ENCODE measurements at regions not wholly inside any gene's neighbourhood (a gene's known extent, or its start where the extent isn't known, plus 50 kb on each side); places are given as distances from the start of the nearest gene placed in this dataset.

GRCh38 chr21:20646431-20647165 is 351.6 kb upstream of the NCAM2 start:
- no peak for DNase-seq (ENCODE audit: low read depth)

GRCh38 chr21:20647607-20648006 is 350.6 kb upstream of the NCAM2 start:
- DNase-seq (ENCODE audit: low read depth) = no peak

DNA sequence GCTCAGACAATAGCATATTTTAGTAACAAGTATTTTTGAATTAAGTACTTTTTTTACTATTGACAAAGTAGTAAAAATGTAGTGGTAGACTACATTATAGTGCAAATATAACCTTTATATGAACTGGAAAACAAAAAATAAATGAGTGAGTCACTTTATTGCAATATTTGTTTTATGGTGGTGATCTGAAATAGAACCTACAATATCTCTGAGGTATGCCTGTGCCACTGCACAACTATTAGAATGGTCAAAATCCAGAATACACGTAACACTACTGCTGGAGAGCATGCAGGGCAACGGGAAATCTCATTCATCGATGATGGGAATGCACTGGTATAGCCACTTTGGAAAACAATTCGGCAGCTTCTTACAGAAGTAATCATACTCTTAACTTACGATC is 349.0 kb upstream of the NCAM2 start:
- DNase-seq (ENCODE audit: low read depth) = no peak

- DNase-seq (ENCODE audit: low read depth) = no peak
Measured at GRCh38 chr21:20652846-20653245, 345.4 kb upstream of the NCAM2 start.

GRCh38 chr21:20661246-20661645 is 337.0 kb upstream of the NCAM2 start:
- DNase-seq (ENCODE audit: low read depth) = no peak

GRCh38 chr21:20661745-20662422 is 336.3 kb upstream of the NCAM2 start:
- DNase-seq (ENCODE audit: low read depth) = no peak

DNA sequence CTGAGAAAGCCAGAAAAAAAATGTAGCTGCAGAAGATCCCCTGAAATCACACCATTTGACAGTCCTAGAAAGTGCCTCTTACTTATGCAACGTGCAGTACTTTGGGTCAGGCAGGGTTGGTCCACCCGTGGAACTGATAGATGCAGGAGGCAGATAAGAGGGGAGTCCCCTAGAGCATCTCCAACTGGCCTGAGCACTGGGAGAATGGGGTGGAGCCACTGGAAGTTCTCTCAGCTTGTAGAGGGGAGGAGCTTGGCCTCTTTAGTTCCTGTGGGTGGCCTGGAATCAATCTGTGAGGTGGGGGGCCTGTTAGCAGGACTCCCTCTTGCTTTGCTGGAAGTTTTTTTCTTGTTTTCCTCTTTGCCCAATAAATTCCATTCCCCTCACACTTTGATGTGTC is 335.7 kb upstream of the NCAM2 start:
- DNase-seq (ENCODE audit: low read depth) = no peak

- no peak for DNase-seq (ENCODE audit: low read depth)
Measured at GRCh38 chr21:20667931-20668330, 330.3 kb upstream of the NCAM2 start.

GRCh38 chr21:20685475-20685874 is 312.7 kb upstream of the NCAM2 start:
- DNase-seq (ENCODE audit: low read depth) = no peak

DNA sequence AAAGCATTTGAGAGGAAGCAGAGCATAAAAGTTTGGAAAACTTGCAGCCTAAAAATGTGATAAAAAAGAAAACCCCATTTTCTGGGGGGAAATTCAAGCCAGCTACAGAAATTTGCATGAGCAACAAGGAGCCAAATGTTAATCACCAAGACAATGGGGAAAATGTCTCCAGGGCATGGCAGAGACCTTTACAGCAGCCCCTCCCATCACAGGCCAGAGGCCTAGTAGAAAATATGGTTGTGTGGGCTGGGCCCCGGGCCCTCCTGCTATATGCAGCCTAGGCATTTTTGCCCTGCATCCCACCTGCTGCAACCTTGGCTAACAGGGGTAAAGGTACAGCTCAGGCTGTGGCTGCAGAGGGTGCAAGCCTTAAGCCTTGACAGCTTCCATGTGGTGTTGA is 299.6 kb upstream of the NCAM2 start:
- DNase-seq (ENCODE audit: low read depth) = no peak

DNA sequence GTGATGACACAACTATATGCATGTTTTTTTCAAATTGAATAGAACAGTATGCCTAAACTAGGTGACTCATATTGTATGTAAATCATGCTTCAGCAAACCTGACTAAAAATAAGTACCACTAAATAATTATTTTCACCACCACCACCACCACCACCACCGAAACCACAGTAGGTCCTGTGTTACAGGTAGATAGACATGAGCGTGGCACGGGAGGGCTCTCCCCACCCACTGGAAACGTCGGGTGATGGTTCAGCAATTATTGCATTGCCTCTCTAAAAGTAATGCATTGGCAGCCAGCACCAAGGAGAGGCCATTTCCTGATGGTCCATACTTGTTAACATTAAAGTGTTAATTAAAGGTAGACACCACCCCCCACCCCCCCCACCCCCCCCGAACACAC is 297.0 kb upstream of the NCAM2 start:
- DNase-seq (ENCODE audit: low read depth) = no peak

DNA sequence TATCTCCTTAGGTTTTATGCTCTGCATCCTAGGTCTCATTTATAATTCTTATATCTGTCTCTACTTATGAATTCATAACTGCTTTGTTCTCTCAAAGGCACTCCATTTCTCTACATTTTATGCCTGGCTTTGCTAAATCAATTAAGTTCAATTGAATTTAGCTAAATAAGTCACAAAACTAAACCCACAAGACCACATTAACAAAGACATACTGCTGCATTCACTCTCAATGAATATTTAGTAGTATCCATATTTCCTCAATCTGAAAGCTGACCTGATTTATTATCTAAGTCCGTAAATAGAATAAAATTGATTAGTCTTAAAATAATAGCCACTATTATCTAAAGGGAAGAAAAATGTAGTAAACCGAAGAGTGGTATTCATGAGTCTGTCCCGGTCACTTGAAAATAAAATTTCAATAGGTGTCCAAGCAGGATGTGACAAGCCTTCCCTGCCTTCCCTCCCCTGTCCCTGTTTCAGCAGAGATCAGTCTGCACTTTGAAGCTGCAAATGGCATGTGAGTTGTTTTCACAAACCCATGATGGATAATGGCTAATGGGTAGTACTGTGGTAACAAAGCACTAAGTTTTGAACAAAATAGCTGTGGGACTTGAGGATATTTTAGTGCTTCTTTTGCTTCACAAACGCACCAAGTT is 295.0 kb upstream of the NCAM2 start:
- no peak for DNase-seq (ENCODE audit: low read depth)

- no peak for DNase-seq (ENCODE audit: low read depth)
Measured at GRCh38 chr21:20720623-20721022, 277.6 kb upstream of the NCAM2 start.

DNA sequence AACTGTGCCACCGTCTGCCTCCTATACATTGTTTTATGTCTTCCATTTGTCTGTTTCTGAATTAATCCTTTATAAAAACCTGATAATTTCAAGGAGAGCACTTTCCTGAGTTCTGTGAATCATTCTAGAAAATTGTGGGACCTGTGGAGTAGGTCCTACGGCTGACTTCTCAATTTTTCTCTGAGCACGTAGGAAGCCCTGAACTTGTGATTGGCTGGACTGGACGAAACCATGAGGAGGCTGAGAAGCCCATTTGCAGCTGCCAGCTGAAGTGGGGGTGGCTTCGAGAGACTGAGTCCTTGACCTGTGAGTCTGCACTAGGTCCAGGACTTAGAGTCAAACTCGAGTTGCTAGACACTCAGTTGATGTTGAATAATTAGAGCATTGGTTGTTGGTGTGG is 277.1 kb upstream of the NCAM2 start:
- no peak for DNase-seq (ENCODE audit: low read depth)

GRCh38 chr21:20728691-20729090 is 269.5 kb upstream of the NCAM2 start:
- DNase-seq (ENCODE audit: low read depth) = no peak

DNA sequence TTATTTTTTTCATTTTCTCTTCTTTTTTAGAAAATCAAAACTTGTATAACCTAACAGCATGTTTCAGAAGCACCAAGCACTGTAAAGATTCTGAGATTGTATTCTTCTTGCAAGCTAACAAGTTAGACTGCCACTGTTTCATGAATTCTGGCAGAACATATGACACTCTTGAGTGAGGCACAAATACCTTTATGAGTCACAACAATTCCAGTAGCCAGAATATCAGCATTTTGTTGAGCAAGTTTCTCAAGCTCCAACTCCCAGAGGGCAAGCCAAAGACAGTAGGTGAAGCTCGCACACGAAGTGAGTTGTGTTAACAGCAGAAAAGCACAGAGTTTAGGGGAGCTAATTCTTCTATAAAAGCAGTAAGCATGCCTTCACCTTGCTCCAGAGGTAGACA is 268.8 kb upstream of the NCAM2 start:
- DNase-seq (ENCODE audit: low read depth) = no peak

GRCh38 chr21:20730441-20730840 is 267.8 kb upstream of the NCAM2 start:
- no peak for DNase-seq (ENCODE audit: low read depth)

DNA sequence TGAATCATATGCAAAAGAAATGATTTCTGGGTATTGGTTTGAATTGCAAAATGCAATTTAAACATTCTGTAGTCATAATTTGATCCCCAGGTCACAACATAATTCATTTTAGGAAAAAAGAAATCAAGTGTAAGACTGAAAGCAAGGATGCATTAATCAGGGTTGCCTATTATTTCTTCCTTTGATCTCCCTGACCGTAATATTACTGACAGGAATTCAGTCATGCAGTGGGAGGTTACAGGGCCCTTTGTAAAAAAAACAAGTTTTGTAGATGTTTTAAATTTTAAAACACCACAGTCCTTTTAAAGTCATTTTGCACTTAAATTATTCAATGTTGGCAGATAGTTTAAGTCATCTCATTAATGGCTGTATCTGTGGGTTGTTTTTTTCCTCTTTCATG is 263.0 kb upstream of the NCAM2 start:
- DNase-seq (ENCODE audit: low read depth) = no peak

GRCh38 chr21:20737227-20737913 is 260.8 kb upstream of the NCAM2 start:
- no peak for DNase-seq (ENCODE audit: low read depth)

DNA sequence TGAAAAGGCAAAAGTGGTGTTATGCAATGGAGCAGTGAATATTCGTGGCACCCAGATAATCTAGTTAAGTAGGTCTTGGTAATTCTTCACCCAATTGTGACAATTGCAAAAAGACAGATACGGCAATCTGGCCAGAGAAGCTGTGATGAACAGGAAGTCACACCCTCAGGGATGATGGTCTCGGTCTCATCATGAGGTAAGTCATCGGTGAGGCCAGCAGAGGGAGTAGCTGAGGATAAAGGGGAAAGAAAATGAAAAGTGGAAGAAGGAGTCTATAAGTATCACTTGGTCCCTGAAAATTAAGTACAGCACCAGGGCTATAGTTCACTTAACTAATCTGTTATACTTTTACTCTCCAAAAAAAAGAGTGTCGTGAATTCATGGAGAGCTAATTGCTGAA is 258.8 kb upstream of the NCAM2 start:
- DNase-seq (ENCODE audit: low read depth) = no peak

DNA sequence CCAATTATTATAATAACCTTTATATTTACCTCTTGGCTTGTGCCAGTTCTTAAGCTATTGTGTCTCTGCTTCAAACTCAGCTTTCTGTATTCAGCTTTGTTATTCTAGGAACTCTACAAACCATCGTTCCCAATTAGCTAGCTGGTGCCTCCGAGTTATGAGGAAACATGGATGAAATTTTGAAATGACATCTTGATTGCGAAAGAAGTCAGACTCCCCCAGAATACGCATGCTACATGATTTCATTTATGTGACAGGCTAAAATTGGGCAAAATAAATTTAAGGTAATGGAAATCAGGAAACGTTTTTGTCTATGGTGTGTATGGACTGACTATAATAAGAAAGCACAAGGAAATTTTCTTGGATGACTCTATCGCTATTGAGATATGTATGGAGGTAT is 256.8 kb upstream of the NCAM2 start:
- no peak for DNase-seq (ENCODE audit: low read depth)

DNA sequence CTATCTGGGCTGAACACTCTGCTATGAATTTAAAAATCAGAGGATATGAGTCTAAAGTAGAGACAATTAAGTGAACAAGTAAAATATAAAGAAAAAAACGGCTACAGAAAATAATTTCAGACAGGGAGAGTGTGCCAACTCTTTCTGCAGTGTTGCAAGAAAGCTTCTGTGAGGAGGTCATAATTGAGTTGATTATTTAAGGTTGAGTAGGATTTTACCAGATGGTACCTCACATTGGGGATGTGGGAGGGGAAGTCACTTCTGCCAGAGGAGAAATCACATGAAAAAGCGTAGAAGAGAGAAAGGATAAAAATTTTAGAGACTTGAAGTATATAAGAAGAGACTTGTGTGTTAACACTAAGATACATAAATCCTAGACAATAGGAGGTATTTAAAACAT is 238.0 kb upstream of the NCAM2 start:
- no peak for DNase-seq (ENCODE audit: low read depth)

DNA sequence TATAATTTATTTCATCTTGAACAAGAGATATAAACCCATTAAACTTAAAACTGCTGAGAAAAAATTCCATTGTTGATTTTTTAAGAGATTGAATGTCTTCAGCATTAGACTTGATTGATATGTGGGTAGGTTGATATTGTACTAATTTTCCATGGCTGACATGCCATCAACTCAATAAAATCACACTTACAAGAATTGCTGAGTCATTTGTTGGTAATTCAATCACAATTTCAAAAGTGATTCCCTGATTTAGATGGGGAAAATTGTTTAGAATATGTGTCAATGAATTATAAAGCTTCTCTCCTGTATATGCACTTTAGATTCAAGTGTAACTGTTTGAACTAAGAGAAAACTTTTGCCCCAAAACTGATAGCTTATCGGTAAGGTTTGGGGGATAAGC is 223.5 kb upstream of the NCAM2 start:
- DNase-seq (ENCODE audit: low read depth) = no peak
